ENCODE measurements at regions not wholly inside any gene's neighbourhood (a gene's known extent, or its start where the extent isn't known, plus 50 kb on each side); places are given as distances from the start of the nearest gene placed in this dataset.

- TF ChIP-seq POLR2AphosphoS5 (IDR thresholded peaks at IDR 0.05) (no peak), CTCF (IDR thresholded peaks at IDR 0.05) (no peak), POLR2A (IDR thresholded peaks at IDR 0.05) (no peak)
These were observed 180.0 kb downstream of the CD47 start for GRCh38 chr3:107910713-107911259.

Measured in transverse colon (tissue), 4 donors.